K562 (cell line): ENCODE measurements at regions not wholly inside any gene's neighbourhood (a gene's known extent, or its start where the extent isn't known, plus 50 kb on each side); places are given as distances from the start of the nearest gene placed in this dataset.

Experiments
- ATAC-seq: fragments of 200-7000 bp; cut with Tn5 transposase; 3 replicates; pipeline ENCODE4 v1.9.1; 2020; ENCODE audit warnings: moderate library complexity
- BruUV-seq: library from RNA; stranded (reverse); fragments of 400-500 nt; replicated peaks from 2 replicates; lab custom pipeline; 2021; lab: Mats Ljungman, UMichigan
- CTCF ChIA-PET: fragments of 300-600 bp; formaldehyde crosslinking; extraction: SDS; loops from one replicate; lab custom pipeline; 2021; ENCODE audit warnings: low intra/inter-chr PET ratio; lab: Yijun Ruan, JAX
- POLR2A ChIA-PET: fragments of 300-600, 350-650 bp; sonication (Branson Sonifier 250); formaldehyde crosslinking; extraction: SDS; loops from one replicate; lab custom pipeline; 2021; ENCODE audit warnings: antibody characterized with exemption, inconsistent platforms; lab: Yijun Ruan, JAX
- DNase-seq, 4 experiments: peaks; one replicate each; pipeline versions ENCODE4 v3.0.0 to v3.0.0-alpha.2; 2011 to 2018; ENCODE audit warnings: low spot score in 3 of 4, mixed read lengths in 3 of 4; ENCODE audit errors: extremely low read depth in 1 of 4
- FAIRE-seq: peaks from 2 replicates; lab custom pipeline; 2011; peaks lifted over from hg19 to GRCh38; lab: Jason Lieb, UNC
- H2AFZ ChIP-seq: 2 replicates; pipeline ENCODE4 v1.6.0; 2011; ENCODE audit warnings: low read depth, low read length, control low read depth, inconsistent platforms
- H3K27ac ChIP-seq: fragments of 200-600 bp; 3 replicates; pipeline ENCODE4 v1.8.0; 2011; ENCODE audit warnings: low read depth, mild to moderate bottlenecking, control low read depth, inconsistent platforms, low read length, moderate library complexity, mixed read lengths; ENCODE audit errors: extremely low read depth
- H3K27me3 ChIP-seq, 2 experiments: fragments of 300-600 bp in 1 of 2; 2 replicates in 1 of 2; 3 replicates in 1 of 2; pipeline versions ENCODE4 v1.6.0 to v1.8.0; 2011; ENCODE audit warnings: inconsistent platforms in 2 of 2, low read length in 2 of 2, mild to moderate bottlenecking in 1 of 2, mixed read lengths in 1 of 2, moderate library complexity in 1 of 2; ENCODE audit not compliant: control insufficient read depth in 2 of 2, insufficient read depth in 2 of 2
- H3K36me3 ChIP-seq: fragments of 300-600 bp; 3 replicates; pipeline ENCODE4 v1.8.0; 2011; ENCODE audit warnings: mild to moderate bottlenecking, low read length, inconsistent platforms; ENCODE audit not compliant: control insufficient read depth, insufficient read depth
- H3K4me1 ChIP-seq, 2 experiments: fragments of 200-600 bp in 1 of 2; replicated peaks in 1 of 2; 2 replicates in 1 of 2; 3 replicates in 1 of 2; pipeline versions ENCODE4 v1.5.1 to v1.8.0; 2011; ENCODE audit warnings: inconsistent platforms in 2 of 2, low read length in 2 of 2, mild to moderate bottlenecking in 1 of 2, mixed read lengths in 1 of 2, moderate library complexity in 1 of 2; ENCODE audit not compliant: control insufficient read depth in 2 of 2, insufficient read depth in 2 of 2
- H3K4me2 ChIP-seq: 2 replicates; pipeline ENCODE4 v1.6.1; 2011; ENCODE audit warnings: low read length, control low read depth, inconsistent platforms, mixed read lengths; ENCODE audit not compliant: insufficient read depth
- H3K4me3 ChIP-seq: fragments of 200-600 bp; sonication (generic), shearing (Covaris generic); 2 replicates; pipeline ENCODE4 v1.5.1; 2016; ENCODE audit warnings: control low read depth, inconsistent platforms
- H3K79me2 ChIP-seq: fragments of 200-600 bp; 3 replicates; pipeline ENCODE4 v1.8.0; 2011; ENCODE audit warnings: low read length, inconsistent platforms; ENCODE audit not compliant: control insufficient read depth, insufficient read depth
- H3K9ac ChIP-seq, 2 experiments: 2 replicates each; pipeline versions ENCODE4 v1.6.0 to v1.6.1; 2011; ENCODE audit warnings: low read depth in 2 of 2, low read length in 2 of 2, control low read depth in 1 of 2, inconsistent platforms in 1 of 2, mild to moderate bottlenecking in 1 of 2, mixed read lengths in 1 of 2; ENCODE audit not compliant: insufficient read depth in 1 of 2
- H3K9me1 ChIP-seq: one replicate; pipeline ENCODE4 v1.6.0; 2011; ENCODE audit warnings: inconsistent platforms, mild to moderate bottlenecking, low read length, moderate library complexity; ENCODE audit not compliant: control insufficient read depth, insufficient read depth
- H3K9me3 ChIP-seq: replicated peaks from 2 replicates; pipeline ENCODE4 v1.5.1; 2011; ENCODE audit warnings: low read depth, low read length, inconsistent platforms; ENCODE audit not compliant: control insufficient read depth, insufficient read depth
- H4K20me1 ChIP-seq: replicated peaks from 2 replicates; pipeline ENCODE4 v1.6.1; 2011; ENCODE audit warnings: low read length, inconsistent platforms, mixed read lengths; ENCODE audit not compliant: control insufficient read depth, insufficient read depth
- SRSF3 ChIP-seq: fragments of 200-400 bp; formaldehyde crosslinking; IDR thresholded peaks from 2 replicates; pipeline ENCODE4 v1.6.1; 2016; ENCODE audit warnings: mild to moderate bottlenecking, low read length, moderate library complexity; ENCODE audit not compliant: insufficient read depth
- TBL1XR1 ChIP-seq, 2 experiments: IDR thresholded peaks; 2 replicates each; pipeline ENCODE4 v1.6.1; 2012; ENCODE audit warnings: improper control_type of control experiment in 2 of 2, low read length in 2 of 2, mild to moderate bottlenecking in 1 of 2
- ZNF444 ChIP-seq: fragments of 250-450 bp; sonication (Bioruptor Pico); IDR thresholded peaks from 2 replicates; pipeline ENCODE4 v1.4.0; 2020; ENCODE audit warnings: mild to moderate bottlenecking, moderate library complexity
- ZNF75A ChIP-seq: fragments of 450-650 bp; formaldehyde crosslinking; IDR thresholded peaks from 2 replicates; pipeline ENCODE4 v1.4.0; 2020; ENCODE audit warnings: mild to moderate bottlenecking
- WGBS: fragments of 100-300 bp; shearing (Covaris generic); methylation state at CpG from one replicate; pipeline ENCODE4 v1.1.6; 2016; ENCODE audit warnings: low coverage, mixed read lengths; ENCODE audit not compliant: insufficient coverage; ENCODE audit errors: missing lambda C conversion rate; 5-methylcytosine and 5-hydroxymethylcytosine counted together
- in situ Hi-C: fragments of 300-500 bp; cut with MboI; formaldehyde crosslinking; loops from 4 replicates; pipeline ENCODE4 v1.15.0; 2018; ENCODE audit warnings: inconsistent platforms, mixed read lengths
- intact Hi-C: fragments of 100-400 bp; cut with micrococcal nuclease; formaldehyde crosslinking; loops from 2 replicates; pipeline ENCODE4 v1.14.2; 2022
- TF ChIP-seq, protein P1 (sequence below): fragments of 200-600 bp; sonication (generic); IDR thresholded peaks from one replicate; pipeline ENCODE4 v1.6.1; 2012; ENCODE audit warnings: mild to moderate bottlenecking, low read depth, low read length, inconsistent platforms
- TF ChIP-seq, protein P2 (sequence below): fragments of 250-450 bp; sonication (Bioruptor Pico); IDR thresholded peaks from 2 replicates; pipeline ENCODE4 v1.5.0; 2022; ENCODE audit warnings: mild to moderate bottlenecking

DNA sequence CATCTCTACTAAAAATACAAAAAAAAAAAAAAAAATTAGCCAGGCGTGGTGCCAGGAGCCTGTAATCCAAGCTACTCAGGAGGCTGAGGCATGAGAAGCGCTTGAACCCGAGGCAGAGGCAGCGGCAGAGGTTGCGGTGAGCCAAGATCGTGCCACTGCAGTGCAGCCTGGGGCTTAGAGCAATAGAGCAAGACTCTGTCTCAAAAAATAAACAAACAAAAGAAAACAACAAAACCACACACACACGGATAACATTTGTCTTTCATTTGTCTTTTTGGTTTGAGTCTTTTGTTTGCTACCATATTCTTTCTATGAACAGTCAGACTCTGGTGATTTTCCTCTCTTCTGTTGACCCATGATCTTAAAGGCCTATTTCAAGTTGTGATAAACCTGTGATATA is 1168.3 kb upstream of the WWC1 start:
- WGBS, result 0% methylated on average over 4 of the region's 7 CpGs

More for the DNA sequence above, 1168.3 kb upstream of the WWC1 start:
- no peak for DNase-seq
- Histone ChIP-seq H3K4me1 (no peaks in the 10 kb centered on the region), H3K9me3 (0 out of 2 replicates have a peak, but pooled peaks cover 3% of the 10 kb centered on the region), H3K4me3 (no peak overlapping the region), H3K36me3 (no peaks in the 10 kb centered on the region; the same call in 2 of the 3 replicates), H3K27me3 (no peaks in the 10 kb centered on the region), H3K9ac (no peak overlapping the region), H3K4me2 (no peak overlapping the region), H3K27ac (no peak overlapping the region), H3K79me2 (no peaks in the 10 kb centered on the region), H3K9me1 (no peaks in the 10 kb centered on the region), H4K20me1 (no peaks in the 10 kb centered on the region), H2AFZ (no peak overlapping the region)
- ATAC-seq, result no peak
- TF ChIP-seq, protein P1, sequence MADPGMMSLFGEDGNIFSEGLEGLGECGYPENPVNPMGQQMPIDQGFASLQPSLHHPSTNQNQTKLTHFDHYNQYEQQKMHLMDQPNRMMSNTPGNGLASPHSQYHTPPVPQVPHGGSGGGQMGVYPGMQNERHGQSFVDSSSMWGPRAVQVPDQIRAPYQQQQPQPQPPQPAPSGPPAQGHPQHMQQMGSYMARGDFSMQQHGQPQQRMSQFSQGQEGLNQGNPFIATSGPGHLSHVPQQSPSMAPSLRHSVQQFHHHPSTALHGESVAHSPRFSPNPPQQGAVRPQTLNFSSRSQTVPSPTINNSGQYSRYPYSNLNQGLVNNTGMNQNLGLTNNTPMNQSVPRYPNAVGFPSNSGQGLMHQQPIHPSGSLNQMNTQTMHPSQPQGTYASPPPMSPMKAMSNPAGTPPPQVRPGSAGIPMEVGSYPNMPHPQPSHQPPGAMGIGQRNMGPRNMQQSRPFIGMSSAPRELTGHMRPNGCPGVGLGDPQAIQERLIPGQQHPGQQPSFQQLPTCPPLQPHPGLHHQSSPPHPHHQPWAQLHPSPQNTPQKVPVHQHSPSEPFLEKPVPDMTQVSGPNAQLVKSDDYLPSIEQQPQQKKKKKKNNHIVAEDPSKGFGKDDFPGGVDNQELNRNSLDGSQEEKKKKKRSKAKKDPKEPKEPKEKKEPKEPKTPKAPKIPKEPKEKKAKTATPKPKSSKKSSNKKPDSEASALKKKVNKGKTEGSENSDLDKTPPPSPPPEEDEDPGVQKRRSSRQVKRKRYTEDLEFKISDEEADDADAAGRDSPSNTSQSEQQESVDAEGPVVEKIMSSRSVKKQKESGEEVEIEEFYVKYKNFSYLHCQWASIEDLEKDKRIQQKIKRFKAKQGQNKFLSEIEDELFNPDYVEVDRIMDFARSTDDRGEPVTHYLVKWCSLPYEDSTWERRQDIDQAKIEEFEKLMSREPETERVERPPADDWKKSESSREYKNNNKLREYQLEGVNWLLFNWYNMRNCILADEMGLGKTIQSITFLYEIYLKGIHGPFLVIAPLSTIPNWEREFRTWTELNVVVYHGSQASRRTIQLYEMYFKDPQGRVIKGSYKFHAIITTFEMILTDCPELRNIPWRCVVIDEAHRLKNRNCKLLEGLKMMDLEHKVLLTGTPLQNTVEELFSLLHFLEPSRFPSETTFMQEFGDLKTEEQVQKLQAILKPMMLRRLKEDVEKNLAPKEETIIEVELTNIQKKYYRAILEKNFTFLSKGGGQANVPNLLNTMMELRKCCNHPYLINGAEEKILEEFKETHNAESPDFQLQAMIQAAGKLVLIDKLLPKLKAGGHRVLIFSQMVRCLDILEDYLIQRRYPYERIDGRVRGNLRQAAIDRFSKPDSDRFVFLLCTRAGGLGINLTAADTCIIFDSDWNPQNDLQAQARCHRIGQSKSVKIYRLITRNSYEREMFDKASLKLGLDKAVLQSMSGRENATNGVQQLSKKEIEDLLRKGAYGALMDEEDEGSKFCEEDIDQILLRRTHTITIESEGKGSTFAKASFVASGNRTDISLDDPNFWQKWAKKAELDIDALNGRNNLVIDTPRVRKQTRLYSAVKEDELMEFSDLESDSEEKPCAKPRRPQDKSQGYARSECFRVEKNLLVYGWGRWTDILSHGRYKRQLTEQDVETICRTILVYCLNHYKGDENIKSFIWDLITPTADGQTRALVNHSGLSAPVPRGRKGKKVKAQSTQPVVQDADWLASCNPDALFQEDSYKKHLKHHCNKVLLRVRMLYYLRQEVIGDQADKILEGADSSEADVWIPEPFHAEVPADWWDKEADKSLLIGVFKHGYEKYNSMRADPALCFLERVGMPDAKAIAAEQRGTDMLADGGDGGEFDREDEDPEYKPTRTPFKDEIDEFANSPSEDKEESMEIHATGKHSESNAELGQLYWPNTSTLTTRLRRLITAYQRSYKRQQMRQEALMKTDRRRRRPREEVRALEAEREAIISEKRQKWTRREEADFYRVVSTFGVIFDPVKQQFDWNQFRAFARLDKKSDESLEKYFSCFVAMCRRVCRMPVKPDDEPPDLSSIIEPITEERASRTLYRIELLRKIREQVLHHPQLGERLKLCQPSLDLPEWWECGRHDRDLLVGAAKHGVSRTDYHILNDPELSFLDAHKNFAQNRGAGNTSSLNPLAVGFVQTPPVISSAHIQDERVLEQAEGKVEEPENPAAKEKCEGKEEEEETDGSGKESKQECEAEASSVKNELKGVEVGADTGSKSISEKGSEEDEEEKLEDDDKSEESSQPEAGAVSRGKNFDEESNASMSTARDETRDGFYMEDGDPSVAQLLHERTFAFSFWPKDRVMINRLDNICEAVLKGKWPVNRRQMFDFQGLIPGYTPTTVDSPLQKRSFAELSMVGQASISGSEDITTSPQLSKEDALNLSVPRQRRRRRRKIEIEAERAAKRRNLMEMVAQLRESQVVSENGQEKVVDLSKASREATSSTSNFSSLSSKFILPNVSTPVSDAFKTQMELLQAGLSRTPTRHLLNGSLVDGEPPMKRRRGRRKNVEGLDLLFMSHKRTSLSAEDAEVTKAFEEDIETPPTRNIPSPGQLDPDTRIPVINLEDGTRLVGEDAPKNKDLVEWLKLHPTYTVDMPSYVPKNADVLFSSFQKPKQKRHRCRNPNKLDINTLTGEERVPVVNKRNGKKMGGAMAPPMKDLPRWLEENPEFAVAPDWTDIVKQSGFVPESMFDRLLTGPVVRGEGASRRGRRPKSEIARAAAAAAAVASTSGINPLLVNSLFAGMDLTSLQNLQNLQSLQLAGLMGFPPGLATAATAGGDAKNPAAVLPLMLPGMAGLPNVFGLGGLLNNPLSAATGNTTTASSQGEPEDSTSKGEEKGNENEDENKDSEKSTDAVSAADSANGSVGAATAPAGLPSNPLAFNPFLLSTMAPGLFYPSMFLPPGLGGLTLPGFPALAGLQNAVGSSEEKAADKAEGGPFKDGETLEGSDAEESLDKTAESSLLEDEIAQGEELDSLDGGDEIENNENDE, result no peak
- no peak for TF ChIP-seq TBL1XR1 (IDR thresholded peaks at IDR 0.05; ENCODE audit: low read length in 2 of 2)
- TF ChIP-seq SRSF3, result no peak
- TF ChIP-seq, protein P2, sequence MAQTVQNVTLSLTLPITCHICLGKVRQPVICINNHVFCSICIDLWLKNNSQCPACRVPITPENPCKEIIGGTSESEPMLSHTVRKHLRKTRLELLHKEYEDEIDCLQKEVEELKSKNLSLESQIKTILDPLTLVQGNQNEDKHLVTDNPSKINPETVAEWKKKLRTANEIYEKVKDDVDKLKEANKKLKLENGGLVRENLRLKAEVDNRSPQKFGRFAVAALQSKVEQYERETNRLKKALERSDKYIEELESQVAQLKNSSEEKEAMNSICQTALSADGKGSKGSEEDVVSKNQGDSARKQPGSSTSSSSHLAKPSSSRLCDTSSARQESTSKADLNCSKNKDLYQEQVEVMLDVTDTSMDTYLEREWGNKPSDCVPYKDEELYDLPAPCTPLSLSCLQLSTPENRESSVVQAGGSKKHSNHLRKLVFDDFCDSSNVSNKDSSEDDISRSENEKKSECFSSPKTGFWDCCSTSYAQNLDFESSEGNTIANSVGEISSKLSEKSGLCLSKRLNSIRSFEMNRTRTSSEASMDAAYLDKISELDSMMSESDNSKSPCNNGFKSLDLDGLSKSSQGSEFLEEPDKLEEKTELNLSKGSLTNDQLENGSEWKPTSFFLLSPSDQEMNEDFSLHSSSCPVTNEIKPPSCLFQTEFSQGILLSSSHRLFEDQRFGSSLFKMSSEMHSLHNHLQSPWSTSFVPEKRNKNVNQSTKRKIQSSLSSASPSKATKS (CRISPR knock-in tag), result no peak
- no peak for TF ChIP-seq ZNF444 (CRISPR knock-in tag)
- no peak for TF ChIP-seq ZNF75A
- FAIRE-seq, result no peak
- ChIA-PET POLR2A (no interaction called here), CTCF (no interaction called here)
- in situ Hi-C loops (no loop called here), intact Hi-C loops (no loop called here)
- no TSS peak for BruUV-seq
